ENCODE measurements at regions not wholly inside any gene's neighbourhood (a gene's known extent, or its start where the extent isn't known, plus 50 kb on each side); places are given as distances from the start of the nearest gene placed in this dataset.

DNA sequence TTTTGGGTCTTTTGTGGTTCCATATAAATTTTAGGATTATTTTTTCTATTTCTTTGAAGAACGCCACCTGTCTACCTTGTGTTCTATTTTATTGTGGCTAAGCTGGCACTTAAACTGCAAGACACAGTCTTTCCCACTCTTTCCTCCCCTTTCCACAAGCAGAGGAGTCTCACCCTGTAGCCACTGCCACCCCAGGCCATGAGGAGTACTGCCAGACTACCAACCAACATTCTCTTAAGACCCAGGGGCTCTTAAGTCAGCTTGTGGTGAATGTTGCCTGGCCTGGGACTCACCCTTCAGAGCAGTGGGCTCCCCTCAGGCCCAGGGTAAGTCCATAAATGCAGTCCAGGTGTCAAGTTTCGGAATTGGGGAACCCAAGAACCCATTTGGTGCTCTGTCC lies 58.0 kb upstream of the FMR1 start:
- no peak overlapping the region for H3K27ac ChIP-seq (ENCODE audit: low read depth, low read length)
- Mint-ChIP-seq H3K4me1 (no peaks in the 10 kb centered on the region), H3K36me3 (no peaks in the 10 kb centered on the region), H3K9me3 (peaks cover 0 to 2% (median 0%) of the 10 kb centered on the region in 8 donors), H3K27me3 (peaks cover 0 to 2% of the 10 kb centered on the region in 2 donors), H3K27ac (no peak overlapping the region), H3K4me3 (no peak overlapping the region)
- POLR2A ChIA-PET (ENCODE audit: partially characterized antibody): no interaction called here
- H3K27me3 ChIP-seq (ENCODE audit: insufficient read depth, low read length): no peaks in the 10 kb centered on the region
- no peak overlapping the region for H3K4me3 ChIP-seq (ENCODE audit: low read length in 2 of 2)
- no peak for DNase-seq
- intact Hi-C loops (cut with micrococcal nuclease): no loop called here
- CTCF ChIA-PET (ENCODE audit: partially characterized antibody): no interaction called here
- H3K36me3 ChIP-seq (ENCODE audit: insufficient read depth, low read length): no peaks in the 10 kb centered on the region
- no peaks in the 10 kb centered on the region for H3K4me1 ChIP-seq (ENCODE audit: insufficient read depth, low read length)
- H3K9me3 ChIP-seq (ENCODE audit: control insufficient read depth in 1 of 2, low read length in 2 of 2): no peaks in the 10 kb centered on the region

DNA sequence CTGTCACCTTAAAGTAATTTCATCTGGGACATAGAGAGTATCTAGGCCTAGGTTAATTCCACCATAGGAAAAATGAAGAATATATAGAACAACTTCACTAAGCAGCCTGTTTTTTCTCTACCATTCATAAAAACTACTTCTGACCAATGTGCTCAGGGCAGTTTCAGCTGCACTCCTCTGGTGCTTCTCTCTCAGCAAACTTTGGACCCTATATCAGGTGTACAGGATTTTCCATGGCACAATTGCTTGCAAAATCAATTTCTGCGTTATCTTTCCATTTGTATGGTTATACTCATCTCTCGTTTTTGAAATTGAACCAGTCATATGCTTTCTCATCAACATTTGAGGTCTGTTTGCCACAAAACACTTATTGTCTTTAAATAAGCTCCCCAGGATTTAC lies 52.1 kb upstream of the FMR1 start:
- no peak overlapping the region for H3K27ac Mint-ChIP-seq
- intact Hi-C loops (cut with micrococcal nuclease): no loop called here
- CTCF ChIA-PET (ENCODE audit: partially characterized antibody): no interaction called here
- Histone ChIP-seq H3K36me3 (ENCODE audit: insufficient read depth, low read length) (no peaks in the 10 kb centered on the region), H3K27ac (ENCODE audit: low read depth, low read length) (no peak overlapping the region), H3K9me3 (ENCODE audit: control insufficient read depth in 1 of 2, low read length in 2 of 2) (no peaks in the 10 kb centered on the region), H3K27me3 (ENCODE audit: insufficient read depth, low read length) (no peaks in the 10 kb centered on the region), H3K4me3 (ENCODE audit: low read length in 2 of 2) (no peak overlapping the region), H3K4me1 (ENCODE audit: insufficient read depth, low read length) (no peaks in the 10 kb centered on the region)
- H3K9me3 Mint-ChIP-seq: peaks cover 0 to 2% (median 0%) of the 10 kb centered on the region in 8 donors
- H3K4me3 Mint-ChIP-seq: no peak overlapping the region
- peaks cover 0 to 2% of the 10 kb centered on the region in 2 donors for H3K27me3 Mint-ChIP-seq
- no peaks in the 10 kb centered on the region for H3K36me3 Mint-ChIP-seq
- no peaks in the 10 kb centered on the region for H3K4me1 Mint-ChIP-seq
- POLR2A ChIA-PET (ENCODE audit: partially characterized antibody): no interaction called here
- no peak for DNase-seq
